ENCODE measurements at regions not wholly inside any gene's neighbourhood (a gene's known extent, or its start where the extent isn't known, plus 50 kb on each side); places are given as distances from the start of the nearest gene placed in this dataset.

- 97% methylated on average over 4 of the region's 4 CpGs for WGBS (ENCODE audit: insufficient coverage)
- POLR2A ChIA-PET: no interaction called here
Measured at GRCh38 chr3:20401253-20401652, 215.2 kb upstream of the SGO1 start.

DNA sequence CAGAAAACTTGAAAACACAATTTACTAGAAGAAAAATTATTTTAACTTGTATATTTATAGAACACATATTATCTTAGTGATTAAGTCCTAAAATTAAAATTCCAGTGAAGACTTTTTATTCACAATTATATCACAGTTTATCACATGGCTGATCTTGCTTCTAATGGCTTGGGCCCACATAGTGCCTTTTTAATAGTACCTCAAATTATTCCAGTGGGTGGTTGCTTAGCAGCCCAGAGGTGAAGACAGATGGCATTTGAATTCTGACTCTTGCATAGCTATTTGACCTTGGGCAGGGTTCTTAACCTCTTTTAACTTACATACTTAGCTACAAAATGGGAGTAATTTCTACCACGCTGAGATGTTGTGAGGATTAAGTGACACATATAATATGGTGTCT is 214.7 kb upstream of the SGO1 start:
- POLR2A ChIA-PET: interaction anchor here (0.6 kb wide), 1 partner anchor 1037 kb away, joined by 3 read pairs; no protein-coding TSS in a partner anchor
- H3K27ac ChIP-seq (ENCODE audit: insufficient read depth in 1 of 2, low read depth in 1 of 2, low read length in 2 of 2, poor library complexity in 1 of 2, severe bottlenecking in 2 of 2): no peak overlapping the region
- WGBS (ENCODE audit: insufficient coverage): no CpG with 5 or more reads among the region's 1 CpG

More at GRCh38 chr3:20401253-20401652, 215.2 kb upstream of the SGO1 start:
- Histone ChIP-seq H3K36me3 (ENCODE audit: control insufficient read depth in 4 of 4, insufficient read depth in 4 of 4, low read length in 3 of 4) (no peaks in the 10 kb centered on the region), H3K4me1 (ENCODE audit: control extremely low read depth in 1 of 4, control insufficient read depth in 4 of 4, insufficient read depth in 4 of 4, low read length in 3 of 4) (no peaks in the 10 kb centered on the region), H3K27me3 (replicated peaks in 2 of 5; ENCODE audit: control insufficient read depth in 4 of 5, insufficient read depth in 5 of 5, low read length in 4 of 5) (no peaks in the 10 kb centered on the region), H3K4me3 (ENCODE audit: control insufficient read depth in 1 of 7, extremely low read depth in 1 of 7, insufficient read depth in 4 of 7, low read depth in 2 of 7, low read length in 6 of 7) (no peak overlapping the region), H3K27ac (ENCODE audit: insufficient read depth in 1 of 2, low read depth in 1 of 2, low read length in 2 of 2, poor library complexity in 1 of 2, severe bottlenecking in 2 of 2) (no peak overlapping the region), H3K9me3 (ENCODE audit: control extremely low read depth in 1 of 5, control insufficient read depth in 4 of 5, insufficient read depth in 2 of 5, low read depth in 1 of 5, low read length in 4 of 5) (no peaks in the 10 kb centered on the region)
- CTCF ChIA-PET: no interaction called here
- DNase-seq: no peak

GRCh38 chr3:20400281-20400680 is 214.3 kb upstream of the SGO1 start:
- Histone ChIP-seq H3K4me1 (ENCODE audit: control extremely low read depth in 1 of 4, control insufficient read depth in 4 of 4, insufficient read depth in 4 of 4, low read length in 3 of 4) (no peaks in the 10 kb centered on the region), H3K9me3 (ENCODE audit: control extremely low read depth in 1 of 5, control insufficient read depth in 4 of 5, insufficient read depth in 2 of 5, low read depth in 1 of 5, low read length in 4 of 5) (no peaks in the 10 kb centered on the region), H3K27me3 (replicated peaks in 2 of 5; ENCODE audit: control insufficient read depth in 4 of 5, insufficient read depth in 5 of 5, low read length in 4 of 5) (no peaks in the 10 kb centered on the region), H3K36me3 (ENCODE audit: control insufficient read depth in 4 of 4, insufficient read depth in 4 of 4, low read length in 3 of 4) (no peaks in the 10 kb centered on the region), H3K27ac (ENCODE audit: insufficient read depth in 1 of 2, low read depth in 1 of 2, low read length in 2 of 2, poor library complexity in 1 of 2, severe bottlenecking in 2 of 2) (no peak overlapping the region), H3K4me3 (ENCODE audit: control insufficient read depth in 1 of 7, extremely low read depth in 1 of 7, insufficient read depth in 4 of 7, low read depth in 2 of 7, low read length in 6 of 7) (no peak overlapping the region)
- no peak for DNase-seq
- ChIA-PET POLR2A (interaction anchor here (0.6 kb wide), 1 partner anchor 1037 kb away, joined by 3 read pairs; no protein-coding TSS in a partner anchor), CTCF (no interaction called here)
- 100% methylated on average over 1 of the region's 2 CpGs for WGBS (ENCODE audit: insufficient coverage)

More for the DNA sequence above, 214.7 kb upstream of the SGO1 start:
- DNase-seq: no peak
- no peak overlapping the region for H3K4me3 ChIP-seq (ENCODE audit: control insufficient read depth in 1 of 7, extremely low read depth in 1 of 7, insufficient read depth in 4 of 7, low read depth in 2 of 7, low read length in 6 of 7)
- no peaks in the 10 kb centered on the region for H3K36me3 ChIP-seq (ENCODE audit: control insufficient read depth in 4 of 4, insufficient read depth in 4 of 4, low read length in 3 of 4)
- no peaks in the 10 kb centered on the region for H3K9me3 ChIP-seq (ENCODE audit: control extremely low read depth in 1 of 5, control insufficient read depth in 4 of 5, insufficient read depth in 2 of 5, low read depth in 1 of 5, low read length in 4 of 5)
- no peaks in the 10 kb centered on the region for H3K4me1 ChIP-seq (ENCODE audit: control extremely low read depth in 1 of 4, control insufficient read depth in 4 of 4, insufficient read depth in 4 of 4, low read length in 3 of 4)
- CTCF ChIA-PET: no interaction called here
- H3K27me3 ChIP-seq (replicated peaks in 2 of 5; ENCODE audit: control insufficient read depth in 4 of 5, insufficient read depth in 5 of 5, low read length in 4 of 5): no peaks in the 10 kb centered on the region

DNA sequence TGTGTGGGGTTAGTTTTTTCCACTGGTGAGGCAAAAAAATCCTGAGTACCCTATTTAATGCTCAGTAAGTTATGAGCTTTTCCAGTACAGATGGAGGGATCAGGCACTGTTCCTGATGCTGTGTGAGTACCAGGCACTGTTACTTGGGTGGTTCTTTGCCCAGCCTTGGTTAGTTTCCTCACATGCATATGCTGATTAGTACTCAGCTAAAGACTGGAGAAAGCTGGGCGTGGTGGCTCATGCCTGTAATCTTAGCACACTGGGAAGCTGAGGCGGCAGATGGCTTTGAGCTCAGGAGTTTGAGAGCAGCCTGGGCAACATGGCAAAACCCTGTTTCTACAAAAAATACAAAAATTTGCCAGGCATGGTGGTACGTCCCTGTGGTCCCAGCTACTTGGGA is 210.3 kb upstream of the SGO1 start:
- DNase-seq: no peak
- H3K4me1 ChIP-seq (ENCODE audit: control extremely low read depth in 1 of 4, control insufficient read depth in 4 of 4, insufficient read depth in 4 of 4, low read length in 3 of 4): no peaks in the 10 kb centered on the region
- 100% methylated on average over 1 of the region's 3 CpGs for WGBS (ENCODE audit: insufficient coverage)
- H3K9me3 ChIP-seq (ENCODE audit: control extremely low read depth in 1 of 5, control insufficient read depth in 4 of 5, insufficient read depth in 2 of 5, low read depth in 1 of 5, low read length in 4 of 5): no peaks in the 10 kb centered on the region
- no peak overlapping the region for H3K4me3 ChIP-seq (ENCODE audit: control insufficient read depth in 1 of 7, extremely low read depth in 1 of 7, insufficient read depth in 4 of 7, low read depth in 2 of 7, low read length in 6 of 7)
- ChIA-PET CTCF (no interaction called here), POLR2A (no interaction called here)
- H3K36me3 ChIP-seq (ENCODE audit: control insufficient read depth in 4 of 4, insufficient read depth in 4 of 4, low read length in 3 of 4): no peaks in the 10 kb centered on the region
- no peak overlapping the region for H3K27ac ChIP-seq (ENCODE audit: insufficient read depth in 1 of 2, low read depth in 1 of 2, low read length in 2 of 2, poor library complexity in 1 of 2, severe bottlenecking in 2 of 2)
- no peaks in the 10 kb centered on the region for H3K27me3 ChIP-seq (replicated peaks in 2 of 5; ENCODE audit: control insufficient read depth in 4 of 5, insufficient read depth in 5 of 5, low read length in 4 of 5)

DNA sequence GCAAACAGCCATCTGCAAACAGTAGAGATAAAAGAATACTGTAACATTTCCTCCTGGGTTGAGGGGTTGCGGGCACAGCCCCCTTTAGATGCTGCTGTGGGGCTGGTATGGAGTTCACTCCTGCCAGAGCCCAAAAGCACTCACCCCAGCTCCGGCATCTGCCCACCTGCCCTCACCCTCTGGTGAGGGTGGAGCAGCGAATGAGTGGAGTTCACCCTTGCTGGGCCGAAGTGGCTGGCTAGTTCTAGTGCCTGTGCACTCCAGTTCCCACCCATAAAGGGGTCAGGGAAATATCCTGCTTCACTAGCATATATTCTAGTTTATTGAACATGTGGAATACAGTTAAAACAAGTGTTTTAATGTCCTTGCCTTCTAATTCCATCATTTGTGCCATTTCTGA is 209.7 kb upstream of the SGO1 start:
- Histone ChIP-seq H3K36me3 (ENCODE audit: control insufficient read depth in 4 of 4, insufficient read depth in 4 of 4, low read length in 3 of 4) (no peaks in the 10 kb centered on the region), H3K4me1 (ENCODE audit: control extremely low read depth in 1 of 4, control insufficient read depth in 4 of 4, insufficient read depth in 4 of 4, low read length in 3 of 4) (no peaks in the 10 kb centered on the region), H3K27ac (ENCODE audit: insufficient read depth in 1 of 2, low read depth in 1 of 2, low read length in 2 of 2, poor library complexity in 1 of 2, severe bottlenecking in 2 of 2) (no peak overlapping the region), H3K4me3 (ENCODE audit: control insufficient read depth in 1 of 7, extremely low read depth in 1 of 7, insufficient read depth in 4 of 7, low read depth in 2 of 7, low read length in 6 of 7) (no peak overlapping the region), H3K27me3 (replicated peaks in 2 of 5; ENCODE audit: control insufficient read depth in 4 of 5, insufficient read depth in 5 of 5, low read length in 4 of 5) (no peaks in the 10 kb centered on the region), H3K9me3 (ENCODE audit: control extremely low read depth in 1 of 5, control insufficient read depth in 4 of 5, insufficient read depth in 2 of 5, low read depth in 1 of 5, low read length in 4 of 5) (no peaks in the 10 kb centered on the region)
- no peak for DNase-seq
- ChIA-PET POLR2A (no interaction called here), CTCF (no interaction called here)
- WGBS (ENCODE audit: insufficient coverage): 100% methylated on average over 1 of the region's 4 CpGs

- H3K4me1 ChIP-seq (ENCODE audit: control extremely low read depth in 1 of 4, control insufficient read depth in 4 of 4, insufficient read depth in 4 of 4, low read length in 3 of 4): no peaks in the 10 kb centered on the region
- no peak overlapping the region for H3K27ac ChIP-seq (ENCODE audit: insufficient read depth in 1 of 2, low read depth in 1 of 2, low read length in 2 of 2, poor library complexity in 1 of 2, severe bottlenecking in 2 of 2)
- POLR2A ChIA-PET: no interaction called here
- WGBS (ENCODE audit: insufficient coverage): 80% methylated on average over 4 of the region's 4 CpGs
- CTCF ChIA-PET: no interaction called here
- no peaks in the 10 kb centered on the region for H3K27me3 ChIP-seq (replicated peaks in 2 of 5; ENCODE audit: control insufficient read depth in 4 of 5, insufficient read depth in 5 of 5, low read length in 4 of 5)
- H3K4me3 ChIP-seq (ENCODE audit: control insufficient read depth in 1 of 7, extremely low read depth in 1 of 7, insufficient read depth in 4 of 7, low read depth in 2 of 7, low read length in 6 of 7): no peak overlapping the region
- H3K9me3 ChIP-seq (ENCODE audit: control extremely low read depth in 1 of 5, control insufficient read depth in 4 of 5, insufficient read depth in 2 of 5, low read depth in 1 of 5, low read length in 4 of 5): no peaks in the 10 kb centered on the region
- no peaks in the 10 kb centered on the region for H3K36me3 ChIP-seq (ENCODE audit: control insufficient read depth in 4 of 4, insufficient read depth in 4 of 4, low read length in 3 of 4)
- no peak for DNase-seq
Measured at GRCh38 chr3:20394243-20394642, 208.2 kb upstream of the SGO1 start.

DNA sequence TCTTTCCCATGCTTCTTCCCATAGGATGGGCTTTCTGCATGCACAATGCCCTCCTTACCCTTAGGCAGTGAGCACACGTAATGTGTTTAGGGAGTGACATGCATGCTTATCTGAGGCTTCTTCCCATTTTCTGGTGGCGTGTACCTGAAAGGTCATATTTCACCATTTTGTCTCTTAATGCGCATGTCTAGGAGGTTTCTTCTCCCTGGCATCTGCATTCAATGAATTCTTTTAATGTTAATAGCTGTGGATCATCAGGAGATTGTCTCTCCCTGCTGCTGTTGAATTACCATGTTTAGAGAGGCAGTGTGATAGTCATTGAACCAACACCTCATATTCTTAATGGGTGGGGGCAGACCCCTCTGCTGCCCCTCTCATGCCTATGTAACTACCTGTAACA is 205.6 kb upstream of the SGO1 start:
- DNase-seq: no peak
- H3K4me3 ChIP-seq (ENCODE audit: control insufficient read depth in 1 of 7, extremely low read depth in 1 of 7, insufficient read depth in 4 of 7, low read depth in 2 of 7, low read length in 6 of 7): no peak overlapping the region
- CTCF ChIA-PET: no interaction called here
- no peaks in the 10 kb centered on the region for H3K36me3 ChIP-seq (ENCODE audit: control insufficient read depth in 4 of 4, insufficient read depth in 4 of 4, low read length in 3 of 4)
- no peaks in the 10 kb centered on the region for H3K9me3 ChIP-seq (ENCODE audit: control extremely low read depth in 1 of 5, control insufficient read depth in 4 of 5, insufficient read depth in 2 of 5, low read depth in 1 of 5, low read length in 4 of 5)
- H3K27ac ChIP-seq (ENCODE audit: insufficient read depth in 1 of 2, low read depth in 1 of 2, low read length in 2 of 2, poor library complexity in 1 of 2, severe bottlenecking in 2 of 2): no peak overlapping the region
- 50% methylated on average over 1 of the region's 3 CpGs for WGBS (ENCODE audit: insufficient coverage)
- POLR2A ChIA-PET: no interaction called here
- no peaks in the 10 kb centered on the region for H3K4me1 ChIP-seq (ENCODE audit: control extremely low read depth in 1 of 4, control insufficient read depth in 4 of 4, insufficient read depth in 4 of 4, low read length in 3 of 4)
- no peaks in the 10 kb centered on the region for H3K27me3 ChIP-seq (replicated peaks in 2 of 5; ENCODE audit: control insufficient read depth in 4 of 5, insufficient read depth in 5 of 5, low read length in 4 of 5)
